Activated B cell treated with CpG ODN at 0.5 μM for 24 hours (primary cell): ENCODE measurements at regions not wholly inside any gene's neighbourhood (a gene's known extent, or its start where the extent isn't known, plus 50 kb on each side); places are given as distances from the start of the nearest gene placed in this dataset.

Experiments
- ATAC-seq: fragments of 200-7000 bp; cut with Tn5 transposase; one replicate; pipeline ENCODE4 v1.10.0; 2021; ENCODE audit warnings: low read depth, mild to moderate bottlenecking, moderate library complexity
- CTCF ChIA-PET: fragments of 350-600 bp; sonication (Branson Sonifier 250); formaldehyde crosslinking; loops from one replicate; lab custom pipeline; 2021; ENCODE audit warnings: antibody characterized with exemption; lab: Charles Lee
- POLR2A ChIA-PET: fragments of 350-600 bp; sonication (Branson Sonifier 250); formaldehyde crosslinking; loops from one replicate; lab custom pipeline; 2021; ENCODE audit warnings: antibody characterized with exemption; lab: Charles Lee
- DNase-seq: peaks from one replicate; pipeline ENCODE4 v3.0.0; 2022
- H3K27ac Mint-ChIP-seq: one replicate; pipeline ENCODE4 v1.8.0; 2020; ENCODE audit warnings: mixed read lengths
- H3K27me3 Mint-ChIP-seq: one replicate; pipeline ENCODE4 v1.8.0; 2021; ENCODE audit warnings: mixed read lengths
- H3K36me3 Mint-ChIP-seq: one replicate; pipeline ENCODE4 v1.8.0; 2021; ENCODE audit warnings: low read depth, mixed read lengths
- H3K4me1 Mint-ChIP-seq: one replicate; pipeline ENCODE4 v1.8.0; 2021; ENCODE audit warnings: mixed read lengths
- H3K4me3 Mint-ChIP-seq: one replicate; pipeline ENCODE4 v1.8.0; 2020; ENCODE audit warnings: mild to moderate bottlenecking, mixed read lengths
- H3K9me3 Mint-ChIP-seq: one replicate; pipeline ENCODE4 v1.8.0; 2020; ENCODE audit warnings: mixed read lengths
- CTCF ChIP-seq: fragments of 200-600 bp; IDR thresholded peaks from one replicate; pipeline ENCODE4 v1.8.0; 2022; ENCODE audit warnings: antibody characterized with exemption, mild to moderate bottlenecking
- intact Hi-C: fragments of 100-400 bp; cut with micrococcal nuclease; formaldehyde crosslinking; loops from one replicate; pipeline ENCODE4 v1.15.1; 2024

- no peak for TF ChIP-seq CTCF
- H3K27me3 Mint-ChIP-seq: peaks cover 2% of the 10 kb centered on the region
- CTCF ChIA-PET: no interaction called here
- no peak for ATAC-seq
- no peaks in the 10 kb centered on the region for H3K36me3 Mint-ChIP-seq
- peaks cover 2% of the 10 kb centered on the region for H3K4me1 Mint-ChIP-seq
- H3K27ac Mint-ChIP-seq: no peak overlapping the region
- peaks cover 5% of the 10 kb centered on the region for H3K9me3 Mint-ChIP-seq
- intact Hi-C loops: no loop called here
- no peak for DNase-seq
- H3K4me3 Mint-ChIP-seq: no peak overlapping the region
- POLR2A ChIA-PET: no interaction called here
Measured at GRCh38 chr11:115705200-115705599, 201.0 kb upstream of the CADM1 start.

GRCh38 chr11:115700981-115701875 lies 197.0 kb upstream of the CADM1 start:
- no peak overlapping the region for H3K4me3 Mint-ChIP-seq

GRCh38 chr11:115700496-115700895 lies 196.3 kb upstream of the CADM1 start:
- intact Hi-C loops: no loop called here
- Mint-ChIP-seq H3K4me3 (no peak overlapping the region), H3K27me3 (peaks cover 2% of the 10 kb centered on the region), H3K27ac (no peak overlapping the region), H3K36me3 (no peaks in the 10 kb centered on the region), H3K4me1 (no peaks in the 10 kb centered on the region), H3K9me3 (no peaks in the 10 kb centered on the region)
- no peak for TF ChIP-seq CTCF
- no peak for ATAC-seq
- ChIA-PET CTCF (no interaction called here), POLR2A (no interaction called here)
- DNase-seq: no peak

More at GRCh38 chr11:115700981-115701875, 197.0 kb upstream of the CADM1 start:
- Mint-ChIP-seq H3K27ac (no peak overlapping the region), H3K36me3 (no peaks in the 10 kb centered on the region), H3K27me3 (peaks cover 2% of the 10 kb centered on the region), H3K9me3 (no peaks in the 10 kb centered on the region), H3K4me1 (no peaks in the 10 kb centered on the region)
- POLR2A ChIA-PET: no interaction called here
- intact Hi-C loops: no loop called here
- no peak for TF ChIP-seq CTCF
- ATAC-seq (no peak), DNase-seq (no peak)
- CTCF ChIA-PET: no interaction called here

- DNase-seq: no peak
- H3K4me1 Mint-ChIP-seq: no peaks in the 10 kb centered on the region
- ATAC-seq: no peak
- no peaks in the 10 kb centered on the region for H3K36me3 Mint-ChIP-seq
- ChIA-PET CTCF (no interaction called here), POLR2A (no interaction called here)
- H3K27ac Mint-ChIP-seq: no peak overlapping the region
- H3K4me3 Mint-ChIP-seq: no peak overlapping the region
- peaks cover 2% of the 10 kb centered on the region for H3K27me3 Mint-ChIP-seq
- H3K9me3 Mint-ChIP-seq: no peaks in the 10 kb centered on the region
- TF ChIP-seq CTCF: no peak
- intact Hi-C loops: no loop called here
Measured at GRCh38 chr11:115699733-115700132, 195.5 kb upstream of the CADM1 start.

- DNase-seq (no peak), ATAC-seq (no peak)
- H3K27ac Mint-ChIP-seq: no peak overlapping the region
- intact Hi-C loops: no loop called here
- TF ChIP-seq CTCF: no peak
- no peaks in the 10 kb centered on the region for H3K36me3 Mint-ChIP-seq
- H3K4me3 Mint-ChIP-seq: no peak overlapping the region
- ChIA-PET POLR2A (no interaction called here), CTCF (no interaction called here)
- no peaks in the 10 kb centered on the region for H3K9me3 Mint-ChIP-seq
- H3K4me1 Mint-ChIP-seq: no peaks in the 10 kb centered on the region
- H3K27me3 Mint-ChIP-seq: peaks cover 6% of the 10 kb centered on the region
Measured at GRCh38 chr11:115699326-115699725, 195.1 kb upstream of the CADM1 start.
